ENCODE measurements at regions not wholly inside any gene's neighbourhood (a gene's known extent, or its start where the extent isn't known, plus 50 kb on each side); places are given as distances from the start of the nearest gene placed in this dataset.

- ATAC-seq = no peak
Observed at GRCh38 chr5:2310946-2311345, 428.2 kb upstream of the IRX4 start.

More at GRCh38 chr5:2310946-2311345, 428.2 kb upstream of the IRX4 start:
- Mint-ChIP-seq H3K4me1 (peaks cover 6% of the 10 kb centered on the region; the same call in 2 of the 3 replicates), H3K27ac (no peak overlapping the region), H3K9me3 (peaks cover 14% of the 10 kb centered on the region; the same call in 2 of the 3 replicates), H3K4me3 (no peak overlapping the region), H3K27me3 (ENCODE audit: insufficient read depth, low read depth, poor library complexity) (peaks cover 5% of the 10 kb centered on the region), H3K36me3 (ENCODE audit: low read depth) (no peaks in the 10 kb centered on the region; the same call in 2 of the 3 replicates)
- Histone ChIP-seq H3K36me3 (ENCODE audit: insufficient read depth) (no peaks in the 10 kb centered on the region), H3K4me3 (no peak overlapping the region), H3K79me2 (replicated peaks; ENCODE audit: insufficient read depth) (no peaks in the 10 kb centered on the region), H3F3A (replicated peaks; ENCODE audit: low read depth) (no peaks in the 10 kb centered on the region), H3K27me3 (ENCODE audit: insufficient read depth) (no peaks in the 10 kb centered on the region), H4K20me1 (replicated peaks; ENCODE audit: insufficient read depth) (no peaks in the 10 kb centered on the region), H3K4me2 (no peak overlapping the region), H3K27ac (ENCODE audit: low read depth) (no peak overlapping the region), H3K4me1 (ENCODE audit: insufficient read depth) (no peaks in the 10 kb centered on the region), H3K9me2 (ENCODE audit: insufficient read depth) (no peaks in the 10 kb centered on the region), H2AFZ (no peak overlapping the region)
- TF ChIP-seq STAT1 (IDR thresholded peaks at IDR 0.05; ENCODE audit: unreplicated experiment) (no peak), EZH2 (IDR thresholded peaks at IDR 0.05; ENCODE audit: low read depth, unreplicated experiment) (no peak), JUNB (IDR thresholded peaks at IDR 0.05; ENCODE audit: unreplicated experiment) (no peak), EZH2phosphoT487 (IDR thresholded peaks at IDR 0.05; ENCODE audit: unreplicated experiment) (no peak), CTCF (conservative IDR thresholded peaks at IDR 0.05; ENCODE audit: low read depth in 2 of 2) (no peak), REST (IDR thresholded peaks at IDR 0.05; ENCODE audit: unreplicated experiment) (no peak), ZNF462 (CRISPR knock-in tag; IDR thresholded peaks at IDR 0.05) (no peak)
- no peak for DNase-seq (ENCODE audit: low spot score)

Data from GM23338 (cell line).